Body of pancreas (tissue), 4 donors: ENCODE measurements at regions not wholly inside any gene's neighbourhood (a gene's known extent, or its start where the extent isn't known, plus 50 kb on each side); places are given as distances from the start of the nearest gene placed in this dataset.

Source experiments
- POLR2A ChIP-seq, 3 donors: fragments of 450-650 bp; IDR thresholded peaks; one replicate each; pipeline ENCODE4 v1.6.1; 2016; ENCODE audit warnings: antibody characterized with exemption in 3 of 3, mild to moderate bottlenecking in 2 of 3
- TF ChIP-seq, protein P1 (sequence below), 7 experiments: fragments of 450-650 bp in 4 of 7; fragments of 200-600 bp in 3 of 7; sonication (generic) in 3 of 7; IDR thresholded peaks; one replicate each; pipeline ENCODE4 v1.5.1; 2016 to 2019; ENCODE audit warnings: antibody characterized with exemption in 7 of 7

DNA sequence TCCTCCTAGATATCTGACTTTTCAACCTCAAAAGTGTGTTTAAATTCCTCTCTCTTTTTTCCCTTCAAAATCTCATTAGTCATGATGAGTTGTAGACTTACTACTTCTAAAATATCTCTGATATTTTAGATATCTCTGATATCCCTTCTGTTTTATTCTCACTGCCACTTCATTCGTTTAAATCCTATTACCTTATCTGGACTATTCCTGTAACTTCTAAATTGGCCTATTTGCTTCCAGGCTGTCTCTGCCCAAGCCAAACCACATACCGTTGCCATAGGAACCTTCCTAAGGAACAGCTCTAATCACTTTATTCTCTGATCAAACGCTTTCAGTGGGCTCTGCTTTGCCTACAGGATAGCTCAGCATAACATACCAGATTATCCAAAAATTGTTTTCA, 333.1 kb upstream of the CHRM3 start:
- TF ChIP-seq POLR2A (IDR thresholded peaks at IDR 0.05) = no peak
- TF ChIP-seq, protein P1, sequence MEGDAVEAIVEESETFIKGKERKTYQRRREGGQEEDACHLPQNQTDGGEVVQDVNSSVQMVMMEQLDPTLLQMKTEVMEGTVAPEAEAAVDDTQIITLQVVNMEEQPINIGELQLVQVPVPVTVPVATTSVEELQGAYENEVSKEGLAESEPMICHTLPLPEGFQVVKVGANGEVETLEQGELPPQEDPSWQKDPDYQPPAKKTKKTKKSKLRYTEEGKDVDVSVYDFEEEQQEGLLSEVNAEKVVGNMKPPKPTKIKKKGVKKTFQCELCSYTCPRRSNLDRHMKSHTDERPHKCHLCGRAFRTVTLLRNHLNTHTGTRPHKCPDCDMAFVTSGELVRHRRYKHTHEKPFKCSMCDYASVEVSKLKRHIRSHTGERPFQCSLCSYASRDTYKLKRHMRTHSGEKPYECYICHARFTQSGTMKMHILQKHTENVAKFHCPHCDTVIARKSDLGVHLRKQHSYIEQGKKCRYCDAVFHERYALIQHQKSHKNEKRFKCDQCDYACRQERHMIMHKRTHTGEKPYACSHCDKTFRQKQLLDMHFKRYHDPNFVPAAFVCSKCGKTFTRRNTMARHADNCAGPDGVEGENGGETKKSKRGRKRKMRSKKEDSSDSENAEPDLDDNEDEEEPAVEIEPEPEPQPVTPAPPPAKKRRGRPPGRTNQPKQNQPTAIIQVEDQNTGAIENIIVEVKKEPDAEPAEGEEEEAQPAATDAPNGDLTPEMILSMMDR (IDR thresholded peaks at IDR 0.05) = no peak
